ENCODE measurements at regions not wholly inside any gene's neighbourhood (a gene's known extent, or its start where the extent isn't known, plus 50 kb on each side); places are given as distances from the start of the nearest gene placed in this dataset.

- no peak for TF ChIP-seq JAZF1 (CRISPR knock-in tag; IDR thresholded peaks at IDR 0.05)
- TF ChIP-seq, protein P1, sequence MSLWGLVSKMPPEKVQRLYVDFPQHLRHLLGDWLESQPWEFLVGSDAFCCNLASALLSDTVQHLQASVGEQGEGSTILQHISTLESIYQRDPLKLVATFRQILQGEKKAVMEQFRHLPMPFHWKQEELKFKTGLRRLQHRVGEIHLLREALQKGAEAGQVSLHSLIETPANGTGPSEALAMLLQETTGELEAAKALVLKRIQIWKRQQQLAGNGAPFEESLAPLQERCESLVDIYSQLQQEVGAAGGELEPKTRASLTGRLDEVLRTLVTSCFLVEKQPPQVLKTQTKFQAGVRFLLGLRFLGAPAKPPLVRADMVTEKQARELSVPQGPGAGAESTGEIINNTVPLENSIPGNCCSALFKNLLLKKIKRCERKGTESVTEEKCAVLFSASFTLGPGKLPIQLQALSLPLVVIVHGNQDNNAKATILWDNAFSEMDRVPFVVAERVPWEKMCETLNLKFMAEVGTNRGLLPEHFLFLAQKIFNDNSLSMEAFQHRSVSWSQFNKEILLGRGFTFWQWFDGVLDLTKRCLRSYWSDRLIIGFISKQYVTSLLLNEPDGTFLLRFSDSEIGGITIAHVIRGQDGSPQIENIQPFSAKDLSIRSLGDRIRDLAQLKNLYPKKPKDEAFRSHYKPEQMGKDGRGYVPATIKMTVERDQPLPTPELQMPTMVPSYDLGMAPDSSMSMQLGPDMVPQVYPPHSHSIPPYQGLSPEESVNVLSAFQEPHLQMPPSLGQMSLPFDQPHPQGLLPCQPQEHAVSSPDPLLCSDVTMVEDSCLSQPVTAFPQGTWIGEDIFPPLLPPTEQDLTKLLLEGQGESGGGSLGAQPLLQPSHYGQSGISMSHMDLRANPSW (CRISPR knock-in tag; conservative IDR thresholded peaks at IDR 0.05; ENCODE audit: low read depth), result no peak
These were observed 398.2 kb upstream of the PDE3A start (continued) for GRCh38 chr12:19970116-19970515.

DNA sequence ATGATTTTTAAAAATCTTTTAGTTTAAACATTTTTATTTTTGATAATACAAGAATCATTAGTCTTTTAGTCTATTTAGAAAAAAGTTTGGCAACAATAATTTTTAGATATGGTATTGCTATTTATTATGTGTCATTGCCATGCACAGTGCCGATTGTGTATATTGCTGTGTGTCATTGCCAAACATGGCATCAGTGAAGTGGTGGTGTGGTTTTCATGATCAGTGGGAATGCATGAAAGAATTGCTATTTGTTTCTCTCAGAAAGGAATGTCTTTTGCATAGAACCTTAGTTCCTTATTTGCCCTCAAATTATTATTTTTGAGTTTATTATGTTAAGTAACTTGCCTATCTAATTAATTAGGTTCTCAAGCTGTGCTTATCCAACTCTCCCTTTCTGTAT is 397.5 kb upstream of the PDE3A start:
- Mint-ChIP-seq H3K9me3 (no peaks in the 10 kb centered on the region; the same call in 1 of the 2 replicates), H3K36me3 (no peaks in the 10 kb centered on the region), H3K27me3 (ENCODE audit: low read depth) (no peaks in the 10 kb centered on the region), H3K4me3 (no peak overlapping the region), H3K27ac (no peak overlapping the region), H3K4me1 (peaks cover 22% of the 10 kb centered on the region)
- DNase-seq (ENCODE audit: low spot score) (no peak), ATAC-seq (no peak)
- ChIA-PET CTCF (interaction anchor here (1.6 kb wide), 1 partner anchor 55 kb away, joined by 6 read pairs; no protein-coding TSS in a partner anchor), POLR2A (no interaction called here)
- no peak for TF ChIP-seq GABPB1 (CRISPR knock-in tag; IDR thresholded peaks at IDR 0.05)
- TF ChIP-seq ZNF671 (CRISPR knock-in tag; IDR thresholded peaks at IDR 0.05), result no peak
- TF ChIP-seq ZNF532 (CRISPR knock-in tag; IDR thresholded peaks at IDR 0.05; ENCODE audit: borderline replicate concordance), result no peak
- TF ChIP-seq FOXP1 (CRISPR knock-in tag; IDR thresholded peaks at IDR 0.05; ENCODE audit: borderline replicate concordance), result no peak
- TF ChIP-seq ZNF121 (CRISPR knock-in tag; IDR thresholded peaks at IDR 0.05), result no peak
- no peak for TF ChIP-seq USF2 (CRISPR knock-in tag; IDR thresholded peaks at IDR 0.05)
- TF ChIP-seq PRRX2 (CRISPR knock-in tag; IDR thresholded peaks at IDR 0.05), result no peak
- TF ChIP-seq ATF3 (CRISPR knock-in tag; conservative IDR thresholded peaks at IDR 0.05), result no peak
- no peak for TF ChIP-seq E2F4 (CRISPR knock-in tag; IDR thresholded peaks at IDR 0.05; ENCODE audit: borderline replicate concordance, low read depth)
- TF ChIP-seq, protein P2, sequence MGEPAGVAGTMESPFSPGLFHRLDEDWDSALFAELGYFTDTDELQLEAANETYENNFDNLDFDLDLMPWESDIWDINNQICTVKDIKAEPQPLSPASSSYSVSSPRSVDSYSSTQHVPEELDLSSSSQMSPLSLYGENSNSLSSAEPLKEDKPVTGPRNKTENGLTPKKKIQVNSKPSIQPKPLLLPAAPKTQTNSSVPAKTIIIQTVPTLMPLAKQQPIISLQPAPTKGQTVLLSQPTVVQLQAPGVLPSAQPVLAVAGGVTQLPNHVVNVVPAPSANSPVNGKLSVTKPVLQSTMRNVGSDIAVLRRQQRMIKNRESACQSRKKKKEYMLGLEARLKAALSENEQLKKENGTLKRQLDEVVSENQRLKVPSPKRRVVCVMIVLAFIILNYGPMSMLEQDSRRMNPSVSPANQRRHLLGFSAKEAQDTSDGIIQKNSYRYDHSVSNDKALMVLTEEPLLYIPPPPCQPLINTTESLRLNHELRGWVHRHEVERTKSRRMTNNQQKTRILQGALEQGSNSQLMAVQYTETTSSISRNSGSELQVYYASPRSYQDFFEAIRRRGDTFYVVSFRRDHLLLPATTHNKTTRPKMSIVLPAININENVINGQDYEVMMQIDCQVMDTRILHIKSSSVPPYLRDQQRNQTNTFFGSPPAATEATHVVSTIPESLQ (CRISPR knock-in tag; IDR thresholded peaks at IDR 0.05), result no peak
- TF ChIP-seq ATF1 (CRISPR knock-in tag; IDR thresholded peaks at IDR 0.05), result no peak
